ENCODE measurements at regions not wholly inside any gene's neighbourhood (a gene's known extent, or its start where the extent isn't known, plus 50 kb on each side); places are given as distances from the start of the nearest gene placed in this dataset.
"Not testable (repeated sequence)": the region's sequence is repeated elsewhere in the genome, so short reads cannot be mapped to it uniquely, and the experiment has no call there.

DNA sequence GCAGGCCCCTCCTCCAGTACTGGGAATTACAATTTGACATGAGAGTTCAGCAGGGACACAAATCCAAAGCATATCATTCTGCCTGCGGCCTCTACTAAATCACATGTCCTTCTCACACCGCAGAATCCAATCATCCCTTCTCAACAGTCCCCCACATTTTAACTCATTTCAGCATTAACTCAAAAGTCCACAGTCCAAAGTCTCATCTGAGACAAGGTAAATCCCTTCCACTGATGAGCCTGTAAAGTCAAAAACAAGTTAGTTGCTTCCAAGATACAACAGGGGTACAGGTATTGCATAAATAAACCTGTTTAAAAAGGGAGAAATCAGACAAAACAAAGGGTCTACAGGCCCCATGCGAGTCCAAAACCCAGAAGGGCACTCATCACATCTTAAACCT lies 64.0 kb downstream of the EBNA1BP2 start:
- DNase-seq (ENCODE audit: extremely low read depth, low read depth), result no peak

DNA sequence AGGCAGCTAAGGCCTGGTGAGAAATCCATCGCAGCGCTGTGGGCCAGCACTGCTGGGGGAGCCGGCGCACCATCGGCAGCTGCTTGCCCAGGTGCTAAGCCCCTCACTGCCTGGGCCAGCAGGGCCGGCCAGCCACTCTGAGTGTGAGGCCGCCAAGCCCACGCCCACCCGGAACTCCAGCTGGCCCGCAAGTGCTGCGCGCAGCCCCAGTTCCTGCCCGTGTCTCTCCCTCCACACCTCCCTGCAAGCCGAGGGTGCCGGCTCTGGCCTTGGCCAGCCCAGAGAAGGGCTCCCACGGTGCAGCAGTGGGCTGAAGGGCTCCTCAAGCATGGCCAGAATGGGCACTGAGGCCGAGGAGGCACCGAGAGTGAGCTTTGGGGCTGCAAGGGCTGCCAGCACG lies 64.4 kb downstream of the EBNA1BP2 start:
- no peak for DNase-seq (ENCODE audit: extremely low read depth, low read depth)

DNA sequence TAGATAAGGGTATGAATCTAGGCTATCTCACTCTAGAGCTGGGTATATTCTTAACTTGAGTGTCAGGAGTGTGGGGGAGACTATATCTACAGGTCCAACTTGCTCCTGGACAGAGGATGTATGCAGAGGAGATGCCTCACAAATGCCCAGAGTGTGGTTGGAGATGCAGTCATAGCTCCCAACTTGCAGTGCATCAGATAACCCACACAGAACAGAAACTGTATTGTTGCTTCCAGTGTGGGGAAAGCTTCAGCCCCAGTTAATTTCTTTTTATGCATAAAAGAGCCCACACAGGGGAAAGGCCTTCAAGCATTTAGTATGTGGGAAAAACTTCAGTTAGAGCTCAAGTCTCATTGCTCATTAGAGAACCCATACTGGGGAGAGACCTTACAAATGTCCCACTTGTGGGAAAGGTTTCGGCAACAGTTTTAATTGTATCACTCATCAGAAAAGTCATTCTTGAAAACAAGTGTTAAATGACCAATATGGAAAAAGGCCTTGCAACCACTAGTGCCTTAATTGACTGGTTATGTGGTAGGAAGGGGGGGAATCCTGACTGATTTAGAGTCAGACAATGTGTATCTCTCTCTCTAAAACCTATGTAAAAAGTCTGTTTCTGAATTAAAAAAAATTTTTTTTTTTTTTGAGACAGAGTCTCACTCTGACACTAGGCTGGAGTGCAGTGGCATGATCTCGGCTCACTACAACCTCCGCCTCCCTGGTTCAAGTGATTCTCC lies 67.9 kb downstream of the EBNA1BP2 start:
- no peak for DNase-seq (ENCODE audit: extremely low read depth, low read depth)

DNA sequence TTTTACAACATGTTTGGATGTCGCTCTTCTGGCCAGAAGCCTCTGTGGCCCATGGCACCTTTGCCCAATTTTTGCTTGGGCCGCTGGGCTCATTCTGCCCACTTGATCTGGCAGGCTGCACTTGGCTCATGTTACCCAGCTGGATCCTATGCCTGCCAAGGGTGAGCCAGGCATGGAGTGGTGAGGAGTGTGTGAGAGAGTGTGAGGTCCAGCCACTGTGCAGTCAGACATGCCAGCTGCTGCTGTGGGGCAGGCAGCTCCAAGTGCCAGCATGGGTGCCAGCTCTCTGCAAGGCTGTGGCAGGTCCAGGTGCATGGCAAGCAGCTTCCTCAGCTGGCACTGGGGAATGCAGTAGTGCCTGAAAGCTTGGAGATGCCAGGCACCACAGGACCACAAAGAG lies 71.0 kb downstream of the EBNA1BP2 start:
- DNase-seq (ENCODE audit: extremely low read depth, low read depth), result no peak

DNA sequence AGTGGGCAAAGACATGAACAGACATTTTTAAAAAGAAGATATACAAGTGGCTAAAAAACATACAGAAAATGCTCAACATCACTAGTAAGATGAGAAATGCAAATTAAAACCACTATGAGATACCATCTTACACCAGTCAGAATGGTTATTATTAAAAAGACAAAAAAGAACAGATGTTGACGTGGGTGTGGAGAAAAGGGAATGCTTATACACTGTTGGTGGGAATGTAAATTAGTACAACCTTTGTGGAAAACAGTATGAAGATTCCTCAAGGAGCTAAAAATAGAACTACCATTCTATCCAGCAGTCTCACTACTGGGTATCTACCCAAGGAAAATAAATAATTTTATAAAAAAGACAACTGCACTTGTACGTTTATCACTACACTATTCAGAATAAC lies 73.9 kb downstream of the EBNA1BP2 start:
- no peak for DNase-seq (ENCODE audit: extremely low read depth, low read depth)

DNA sequence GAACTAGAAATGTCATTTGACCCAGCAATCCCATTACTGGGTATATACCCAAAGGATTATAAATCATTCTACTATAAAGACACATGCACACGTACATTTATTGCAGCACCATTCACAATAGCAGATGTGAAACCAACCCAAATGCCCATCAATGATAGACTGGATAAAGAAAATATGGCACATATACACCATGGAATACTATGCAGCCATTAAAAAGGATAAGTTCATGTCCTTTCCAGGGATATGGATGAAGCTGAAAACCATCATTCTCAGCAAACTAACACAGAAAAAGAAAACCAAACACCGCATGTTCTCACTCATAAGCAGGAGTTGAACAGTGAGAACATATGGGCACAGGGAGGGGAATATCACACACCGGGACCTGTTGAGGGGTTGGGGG lies 75.6 kb downstream of the EBNA1BP2 start:
- DNase-seq (ENCODE audit: extremely low read depth, low read depth), result not testable (repeated sequence)

DNA sequence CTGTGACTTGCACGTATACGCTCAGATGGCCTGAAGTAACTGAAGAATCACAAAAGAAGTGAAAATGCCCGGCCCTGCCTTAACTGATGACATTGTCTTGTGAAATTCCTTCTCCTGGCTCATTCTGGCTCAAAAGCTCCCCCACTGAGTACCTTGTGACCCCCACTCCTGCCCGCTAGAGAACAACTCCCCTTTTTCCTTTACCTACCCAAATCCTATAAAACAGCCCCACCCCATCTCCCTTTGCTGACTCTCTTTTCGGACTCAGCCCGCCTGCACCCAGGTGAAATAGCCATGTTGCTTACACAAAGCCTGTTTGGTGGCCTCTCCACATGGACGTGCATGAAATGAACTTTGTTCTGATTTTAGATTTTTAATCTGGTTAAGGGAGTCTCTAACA lies 81.3 kb downstream of the EBNA1BP2 start:
- not testable (repeated sequence) for DNase-seq (ENCODE audit: extremely low read depth, low read depth)

DNA sequence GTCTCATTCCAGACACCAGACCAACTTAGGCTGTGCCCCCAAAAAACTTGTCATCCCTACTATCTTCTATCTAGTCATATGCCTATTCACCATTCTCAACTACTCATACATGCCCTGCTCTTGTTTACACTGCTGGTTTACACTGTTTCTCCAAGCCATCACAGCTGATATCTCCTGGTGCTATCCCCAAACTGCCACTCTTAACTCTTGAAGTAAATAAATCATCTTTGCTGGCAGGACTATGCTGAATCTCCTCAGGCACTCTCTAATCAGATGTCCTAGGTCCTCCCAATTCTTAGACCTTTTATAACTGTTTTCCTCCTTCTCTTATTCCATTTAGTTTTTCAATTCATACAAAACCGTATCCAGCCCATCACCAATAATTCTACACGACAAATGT lies 81.9 kb downstream of the EBNA1BP2 start:
- not testable (repeated sequence) for DNase-seq (ENCODE audit: extremely low read depth, low read depth)

DNA sequence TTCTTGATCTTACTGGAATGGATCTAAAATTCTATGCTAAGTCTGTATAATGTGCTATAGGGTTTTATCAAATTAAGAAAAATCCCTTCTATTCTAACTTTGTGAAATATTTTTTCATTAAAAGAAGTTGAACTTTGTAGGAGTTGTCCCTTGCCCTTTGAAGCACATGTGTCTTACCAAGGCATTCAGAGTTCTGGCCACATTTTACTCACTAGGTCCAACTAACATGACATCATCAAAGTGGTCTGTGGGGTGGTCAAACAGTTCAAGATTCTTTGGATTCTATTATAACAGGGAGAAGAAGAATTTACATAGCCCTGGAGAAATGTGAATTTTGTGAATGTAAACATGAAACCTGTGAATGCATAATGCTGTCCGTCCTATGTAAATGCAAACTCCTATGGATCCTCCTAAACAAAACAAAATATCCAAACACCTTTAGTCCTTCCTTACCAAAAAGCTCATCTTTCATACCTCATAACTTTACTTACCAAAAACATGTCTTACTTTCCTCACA lies 88.7 kb downstream of the EBNA1BP2 start:
- DNase-seq (ENCODE audit: extremely low read depth, low read depth), result no peak

DNA sequence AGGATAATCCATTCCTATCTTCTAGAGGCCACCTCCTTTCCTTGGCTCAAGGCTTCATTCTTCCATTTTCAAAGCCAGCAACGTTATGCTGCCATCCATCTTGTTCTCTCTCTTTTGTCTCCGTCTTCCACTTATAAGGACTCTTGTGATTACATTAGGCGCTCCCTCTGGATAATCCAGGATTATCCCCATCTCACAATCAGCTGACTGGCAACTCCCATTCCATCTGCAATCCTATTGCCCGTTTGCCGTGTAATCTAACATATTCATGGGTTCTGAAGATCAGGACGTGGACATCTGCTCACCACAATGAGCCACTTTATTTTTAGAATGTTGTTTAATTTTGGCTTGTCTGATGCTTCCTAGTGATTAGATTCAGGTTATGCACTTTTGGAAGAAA lies 89.3 kb downstream of the EBNA1BP2 start:
- DNase-seq (ENCODE audit: extremely low read depth, low read depth), result no peak

DNA sequence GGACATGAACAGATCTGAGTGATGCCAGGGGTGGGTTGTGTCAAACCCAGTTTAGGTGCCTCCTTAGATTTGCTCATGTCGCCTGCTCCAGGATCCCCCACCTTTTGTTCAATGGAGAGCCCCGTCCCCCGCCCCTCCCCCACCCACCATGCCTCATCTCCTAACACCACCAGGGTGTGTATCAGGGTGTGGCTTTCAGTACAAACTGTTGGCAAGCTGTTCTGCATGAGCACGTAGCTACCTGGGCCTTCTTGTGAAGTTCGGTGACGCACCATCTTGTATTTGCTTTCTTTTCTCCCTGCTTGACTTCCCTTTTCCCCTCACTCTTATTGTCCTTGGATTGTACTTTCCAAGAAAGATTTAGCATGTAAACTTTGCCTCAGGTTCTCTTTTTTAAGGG lies 94.8 kb downstream of the EBNA1BP2 start:
- no peak for DNase-seq (ENCODE audit: extremely low read depth, low read depth)

DNA sequence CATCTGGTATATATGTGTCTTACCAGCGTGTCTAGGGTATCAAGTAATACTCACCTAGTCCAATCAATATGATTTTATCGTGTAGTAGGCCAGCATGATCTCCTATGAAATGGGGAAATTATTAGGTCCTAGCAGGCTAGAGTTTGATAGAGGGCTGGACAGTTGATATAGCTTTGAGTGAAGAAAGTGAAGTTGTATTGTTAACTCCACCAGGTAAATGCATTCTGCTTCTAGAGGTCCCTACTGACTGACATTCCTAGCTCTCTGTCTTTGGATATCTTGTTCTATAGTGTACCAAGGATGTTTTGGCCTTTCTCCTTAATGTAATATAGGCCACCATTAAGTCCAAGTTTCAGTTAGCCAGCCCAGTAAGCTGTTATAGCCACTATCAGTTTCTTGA lies 97.4 kb downstream of the EBNA1BP2 start:
- no peak for DNase-seq (ENCODE audit: extremely low read depth, low read depth)

DNA sequence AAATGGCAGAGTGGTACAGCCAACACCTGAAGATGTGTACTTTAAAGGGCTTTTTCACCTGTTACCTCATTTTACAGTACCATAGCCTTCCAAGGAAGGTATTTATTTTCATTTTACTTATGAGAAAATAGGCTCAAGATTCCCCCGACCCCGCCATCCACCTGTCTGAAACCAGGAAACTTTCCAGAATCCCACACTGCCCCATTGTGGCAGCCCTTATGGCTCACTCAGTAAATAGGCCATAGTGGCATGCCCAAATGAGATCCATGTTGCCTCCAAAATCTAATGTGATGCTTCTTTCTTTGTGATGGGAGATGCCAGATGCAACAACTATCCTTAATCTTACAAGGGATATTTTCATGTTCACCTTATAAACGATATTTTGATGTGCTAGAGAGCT lies 97.8 kb downstream of the EBNA1BP2 start:
- no peak for DNase-seq (ENCODE audit: extremely low read depth, low read depth)

DNA sequence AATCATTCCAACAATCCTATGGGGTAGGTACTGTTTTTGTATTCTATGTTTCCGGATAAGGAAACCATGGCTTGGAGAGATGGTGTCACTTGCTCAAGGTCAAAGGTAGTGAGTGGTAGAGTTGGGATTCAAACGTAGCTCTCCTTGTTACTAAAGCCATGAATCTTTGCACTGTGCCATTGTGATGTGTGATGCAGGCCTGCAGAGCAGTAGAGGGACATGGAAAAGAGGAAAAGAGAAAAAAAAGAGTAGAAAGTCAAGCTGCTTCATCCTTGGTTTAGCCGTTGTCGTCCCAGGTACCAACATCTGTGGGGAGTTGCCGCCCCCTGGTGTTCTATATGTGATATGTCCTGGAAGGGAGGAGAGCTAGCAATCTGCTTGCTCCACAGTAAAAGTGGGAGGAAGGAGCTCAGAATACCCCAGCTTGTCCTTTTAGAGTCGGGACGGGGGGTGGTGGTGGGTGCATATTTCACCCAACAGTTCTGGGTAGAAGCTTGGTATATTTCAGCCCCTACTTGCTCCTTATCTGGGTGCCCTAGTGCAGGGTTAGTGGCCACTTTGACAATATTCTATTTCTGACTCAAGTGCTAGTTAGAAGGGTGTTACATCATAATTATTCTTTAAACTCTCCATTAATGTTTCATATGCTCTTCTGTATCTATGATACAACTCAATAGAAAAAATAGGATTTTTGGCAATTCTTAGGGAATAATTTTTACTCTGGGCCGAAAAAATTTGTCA lies 98.4 kb downstream of the EBNA1BP2 start:
- peak; percentile 76 for DNase-seq (ENCODE audit: extremely low read depth, low read depth)

DNA sequence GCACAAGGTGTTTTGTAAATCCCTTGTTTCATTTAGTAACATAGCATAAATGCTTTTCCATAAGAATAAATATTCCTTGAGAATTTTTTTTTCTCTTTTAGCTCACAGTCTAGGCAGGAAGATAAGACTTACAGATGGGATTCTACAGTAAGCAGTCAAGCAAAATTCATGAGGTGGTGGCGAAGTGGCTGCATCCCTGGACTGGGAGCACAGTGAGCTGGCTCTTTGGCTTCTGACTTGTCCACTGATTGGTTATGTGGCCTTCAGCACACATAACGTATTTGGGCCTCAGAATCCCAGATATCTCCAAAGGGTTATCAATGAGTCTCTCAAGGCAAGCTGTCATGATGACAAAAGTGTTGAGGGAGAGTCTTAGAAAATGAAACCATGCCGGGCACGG lies 99.8 kb downstream of the EBNA1BP2 start:
- no peak for DNase-seq (ENCODE audit: extremely low read depth, low read depth)

DNA sequence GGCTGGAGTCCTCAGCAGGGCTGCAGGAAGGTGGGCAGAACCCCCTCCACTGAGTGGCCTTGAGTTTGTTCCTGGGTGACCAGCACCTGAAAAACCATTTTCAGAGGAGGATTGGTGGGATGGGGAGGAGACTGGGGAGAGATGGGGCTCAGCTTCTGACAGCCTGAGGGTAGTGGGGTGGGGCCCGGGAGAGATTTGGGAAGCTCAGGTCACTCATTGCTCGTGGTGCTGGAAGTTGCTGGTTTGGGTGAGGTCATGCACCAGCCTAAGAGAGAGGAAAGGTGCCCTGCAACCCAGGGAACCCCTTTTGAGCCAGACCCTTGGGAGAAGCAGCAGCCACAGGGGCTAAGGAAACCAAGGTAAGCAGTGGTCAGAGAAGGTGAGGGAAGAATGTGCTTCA lies 100.8 kb downstream of the EBNA1BP2 start:
- DNase-seq (ENCODE audit: extremely low read depth, low read depth), result no peak

DNA sequence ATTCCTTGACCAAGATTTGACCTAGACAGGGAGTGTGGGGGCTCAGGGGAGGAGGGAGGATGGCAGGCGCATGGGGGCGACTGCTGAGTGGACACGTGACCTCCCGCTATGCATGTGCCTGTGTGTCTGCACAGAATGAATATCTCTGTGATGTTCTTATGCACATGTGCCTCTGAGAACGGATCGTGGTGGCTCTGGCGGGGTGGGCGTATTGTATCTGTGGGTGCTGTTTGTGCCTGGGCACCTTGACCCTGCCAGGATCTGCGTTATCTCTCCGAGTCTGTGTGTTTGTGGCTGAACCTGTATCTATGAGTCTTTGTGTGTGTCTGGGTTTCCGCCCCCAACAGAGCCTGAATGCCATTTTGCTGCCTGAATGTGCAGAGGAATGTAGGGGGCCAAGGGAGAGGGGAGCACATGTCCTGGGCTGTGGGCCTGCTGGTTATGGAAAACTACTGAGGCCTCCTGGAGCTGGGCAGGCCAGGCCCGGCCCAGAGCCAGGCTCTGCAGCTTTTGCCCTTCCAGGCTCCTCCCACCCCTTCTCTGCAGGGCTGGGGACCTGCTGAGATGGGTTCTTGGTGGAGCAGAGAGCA lies 102.5 kb downstream of the EBNA1BP2 start:
- no peak for DNase-seq (ENCODE audit: extremely low read depth, low read depth)

DNA sequence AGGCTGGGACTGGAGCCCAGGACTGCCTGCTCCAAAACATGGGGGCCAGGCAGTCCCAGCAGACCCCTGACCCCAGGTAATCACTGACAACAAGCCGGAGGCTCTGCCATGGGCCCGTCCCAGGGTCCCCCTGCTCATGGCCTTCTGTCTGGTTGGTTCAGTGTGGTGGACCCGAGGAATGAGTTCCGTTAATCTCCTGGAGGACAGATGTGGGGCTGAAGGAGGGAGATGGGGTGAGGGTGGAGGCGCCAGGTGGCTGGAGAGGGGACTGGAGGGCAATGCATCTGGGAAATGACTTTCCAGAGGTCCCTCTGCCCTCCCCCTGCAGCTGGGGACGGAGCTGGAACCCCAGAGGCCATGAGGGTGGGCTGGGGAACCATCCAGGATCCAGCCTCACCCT lies 103.2 kb downstream of the EBNA1BP2 start:
- no peak for DNase-seq (ENCODE audit: extremely low read depth, low read depth)

DNA sequence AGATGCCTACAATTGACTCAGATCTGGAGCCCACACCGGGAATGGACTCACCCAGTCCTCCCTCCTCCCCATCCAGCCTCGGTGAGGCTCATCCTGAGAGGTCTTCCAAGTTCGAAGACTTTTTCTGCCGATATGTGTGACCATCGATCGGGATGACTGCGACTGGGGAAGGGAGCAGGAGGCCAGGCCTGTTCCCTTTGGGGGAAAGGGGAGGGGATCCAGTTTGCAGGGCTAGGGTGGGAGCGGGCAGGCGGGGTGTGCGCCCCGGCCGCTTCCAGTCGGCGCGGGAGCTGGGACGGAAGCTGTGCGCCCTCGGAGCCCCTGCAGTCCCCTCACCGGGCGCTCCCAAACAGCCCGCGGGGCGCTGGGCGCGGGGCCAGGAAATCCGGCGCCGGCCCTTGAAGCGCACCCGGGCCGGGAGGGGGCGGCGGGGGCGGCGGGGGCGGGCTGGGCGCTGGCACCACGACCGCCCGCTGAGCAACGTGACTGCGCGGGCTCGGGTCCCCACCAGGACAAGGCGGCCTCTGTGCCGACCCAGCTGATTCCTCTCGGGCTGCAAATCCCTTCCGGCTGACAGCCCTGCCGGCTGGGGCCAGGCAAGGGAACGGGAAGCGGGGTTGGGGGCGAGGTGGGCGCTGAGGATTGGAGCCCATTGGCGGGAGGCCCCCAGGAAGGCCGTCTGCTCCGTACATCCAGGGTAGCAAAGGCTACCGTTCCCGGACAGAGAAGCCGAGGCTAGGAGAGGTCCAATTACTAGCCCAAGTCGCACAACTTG lies 103.9 kb downstream of the EBNA1BP2 start:
- no peak for DNase-seq (ENCODE audit: extremely low read depth, low read depth)

DNA sequence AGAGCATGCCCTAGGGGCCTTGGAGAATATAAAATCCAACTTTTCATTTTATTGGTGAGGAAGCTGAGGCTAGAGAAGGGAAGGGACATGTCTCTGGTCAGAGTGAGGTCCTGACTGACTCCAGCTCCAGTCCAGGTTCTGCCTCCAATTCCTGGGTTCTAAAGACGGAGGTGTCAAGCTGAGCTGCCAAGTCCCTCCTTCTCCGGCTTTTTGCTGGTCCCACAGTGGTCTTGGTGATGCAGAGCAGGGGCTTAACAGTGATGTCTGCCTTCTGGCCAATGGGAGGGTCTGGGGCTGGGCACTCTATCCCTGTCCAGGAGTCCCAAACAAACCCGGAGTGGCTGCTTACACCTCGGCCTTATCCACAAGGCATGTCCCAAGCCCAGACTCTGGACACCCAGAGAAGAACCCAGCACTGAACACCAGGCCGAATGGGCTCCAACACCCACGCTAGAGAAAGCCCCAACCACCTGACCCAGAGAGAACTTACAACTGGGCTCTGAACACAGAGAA lies 104.8 kb downstream of the EBNA1BP2 start:
- DNase-seq (ENCODE audit: extremely low read depth, low read depth), result no peak

DNA sequence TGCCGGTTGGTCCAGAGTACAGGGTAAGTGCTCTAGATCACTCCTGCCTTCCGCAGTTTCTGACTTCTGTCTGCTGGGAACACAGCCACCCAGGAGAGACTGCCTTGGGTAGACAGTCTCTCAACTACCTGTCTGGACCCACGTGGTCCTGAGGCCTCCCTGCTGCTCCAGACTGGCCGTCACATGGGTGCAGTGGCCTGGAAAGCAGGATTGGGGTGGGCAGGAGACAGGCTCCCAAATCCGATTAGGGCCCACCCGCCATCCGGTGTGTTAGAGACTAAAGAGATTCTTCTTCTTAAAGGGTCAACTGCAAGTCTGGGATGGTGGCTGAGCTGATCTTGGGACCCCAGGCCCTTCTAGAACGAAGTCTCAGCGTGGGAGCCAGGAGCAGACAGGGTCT lies 105.5 kb downstream of the EBNA1BP2 start:
- no peak for DNase-seq (ENCODE audit: extremely low read depth, low read depth)

Data from NCI-H460 (cell line).